ENCODE measurements at regions not wholly inside any gene's neighbourhood (a gene's known extent, or its start where the extent isn't known, plus 50 kb on each side); places are given as distances from the start of the nearest gene placed in this dataset.
A peak's percentile ranks its signal among the peaks of the same experiment; 100 is the strongest.

GRCh38 chr13:97111756-97112155 is 110.4 kb upstream of the MBNL2 start:
- no peak for DNase-seq (ENCODE audit: low read depth)

- DNase-seq (ENCODE audit: low read depth), result no peak
These were observed 109.5 kb upstream of the MBNL2 start for GRCh38 chr13:97112446-97113152.

- no peak for DNase-seq (ENCODE audit: low read depth)
These were observed 108.7 kb upstream of the MBNL2 start for GRCh38 chr13:97113231-97114001.

- DNase-seq (ENCODE audit: low read depth), result no peak
These were observed 107.5 kb upstream of the MBNL2 start for GRCh38 chr13:97114651-97115050.

DNA sequence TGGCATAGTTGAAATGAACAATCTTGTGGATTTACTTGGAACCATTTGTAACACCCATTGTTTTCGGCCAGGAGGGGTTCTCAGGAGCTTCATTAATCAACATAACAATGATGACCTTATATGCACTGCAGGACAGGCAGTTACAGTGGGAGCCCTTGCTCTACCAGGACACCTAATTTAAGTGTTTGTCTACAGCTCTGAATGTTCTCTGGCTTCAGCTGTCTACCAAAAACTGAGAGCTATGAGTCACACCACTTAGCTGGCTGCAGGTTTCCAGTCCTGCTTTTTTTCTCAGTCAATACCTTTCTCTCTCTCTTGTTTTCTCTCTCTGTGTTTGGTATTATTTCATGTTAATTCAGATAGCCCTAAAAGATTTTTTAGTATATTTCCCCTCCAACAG is 105.4 kb upstream of the MBNL2 start:
- peak; percentile 48 for DNase-seq (ENCODE audit: low read depth)

DNA sequence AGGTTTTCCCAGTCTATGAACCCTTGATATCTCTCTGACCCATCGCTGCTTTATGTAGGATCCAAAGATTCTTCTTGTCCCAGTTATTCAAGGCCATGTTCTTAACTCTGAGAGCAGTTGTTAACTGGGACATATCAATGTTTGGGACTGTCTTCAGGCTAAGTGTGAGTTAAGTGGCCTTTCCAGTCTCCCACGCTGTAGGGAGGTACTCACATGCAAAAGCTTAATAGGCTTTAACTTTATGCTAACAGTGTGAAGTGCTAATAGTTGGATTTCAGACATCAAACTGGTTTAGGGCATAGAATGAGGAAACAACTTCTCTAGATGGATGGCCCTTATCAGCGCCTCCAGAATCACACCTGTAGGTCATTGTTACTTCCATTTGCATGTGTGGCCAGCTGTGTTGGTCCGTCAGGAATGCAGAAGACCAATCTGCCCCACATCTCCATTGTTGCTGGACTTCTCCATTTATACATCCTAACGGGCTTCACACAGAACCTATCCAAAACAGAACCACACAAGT is 104.7 kb upstream of the MBNL2 start:
- no peak for DNase-seq (ENCODE audit: low read depth)

DNA sequence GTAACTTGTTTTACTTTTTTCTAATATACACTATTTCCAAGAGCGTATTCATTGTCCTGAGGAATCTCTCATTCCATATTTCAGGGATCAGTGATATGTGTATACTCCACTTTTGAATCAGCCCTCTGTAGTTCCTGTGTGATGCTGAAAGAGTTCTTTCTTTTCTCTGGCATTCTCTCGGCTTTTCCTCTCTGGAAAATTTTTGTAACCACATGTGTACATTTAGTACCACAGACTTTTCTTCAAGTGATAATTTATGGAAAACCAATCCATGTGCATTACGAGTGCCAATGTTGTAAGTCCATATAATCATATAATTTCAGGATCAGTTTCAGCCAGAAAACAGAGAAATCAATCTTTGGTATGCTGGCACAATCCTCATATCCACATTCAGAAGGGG is 102.2 kb upstream of the MBNL2 start:
- DNase-seq (ENCODE audit: low read depth), result no peak

- peak; percentile 33 for DNase-seq (ENCODE audit: low read depth)
These were observed 101.8 kb upstream of the MBNL2 start for GRCh38 chr13:97120346-97120745.

DNA sequence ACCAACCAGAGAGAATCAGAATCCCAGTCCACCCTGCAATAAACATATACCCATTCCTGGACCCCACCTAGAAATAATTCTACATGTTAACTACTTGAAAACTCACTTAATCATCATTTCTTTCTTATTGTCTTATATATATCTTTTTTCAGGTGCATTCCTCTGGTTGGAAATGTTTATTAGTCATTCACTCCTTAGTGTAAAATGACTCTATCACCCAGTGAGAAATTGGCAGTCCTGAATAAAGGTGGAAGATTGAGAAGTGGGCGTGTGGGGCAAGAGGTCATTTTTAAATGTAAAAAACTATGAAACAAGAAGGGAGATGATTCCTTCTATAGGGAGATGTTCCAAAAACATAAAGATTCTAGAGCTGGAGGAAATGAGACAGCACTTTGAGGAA is 101.2 kb upstream of the MBNL2 start:
- DNase-seq (ENCODE audit: low read depth), result no peak

DNA sequence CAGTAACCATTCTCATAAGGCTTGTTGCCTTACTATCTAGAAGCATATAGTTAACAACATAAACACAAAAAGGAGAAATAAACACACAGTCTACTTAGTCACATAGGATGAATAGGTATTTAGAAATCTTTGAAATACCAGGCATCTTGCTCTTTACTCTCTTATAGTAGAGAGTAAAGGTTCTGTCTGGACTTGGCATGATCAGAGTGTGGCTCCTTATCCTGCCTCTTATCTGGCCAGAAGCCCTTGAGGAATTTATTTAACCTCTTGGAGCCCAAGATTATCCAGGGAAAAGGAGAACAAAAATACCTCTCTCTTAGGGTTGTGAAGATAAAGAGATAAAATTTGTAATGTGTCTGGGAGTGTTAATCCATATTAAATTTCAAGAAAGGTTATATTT is 100.2 kb upstream of the MBNL2 start:
- DNase-seq (ENCODE audit: low read depth), result peak; percentile 45

GRCh38 chr13:97122381-97122996 is 99.6 kb upstream of the MBNL2 start:
- DNase-seq (ENCODE audit: low read depth), result peak; percentile 64

DNA sequence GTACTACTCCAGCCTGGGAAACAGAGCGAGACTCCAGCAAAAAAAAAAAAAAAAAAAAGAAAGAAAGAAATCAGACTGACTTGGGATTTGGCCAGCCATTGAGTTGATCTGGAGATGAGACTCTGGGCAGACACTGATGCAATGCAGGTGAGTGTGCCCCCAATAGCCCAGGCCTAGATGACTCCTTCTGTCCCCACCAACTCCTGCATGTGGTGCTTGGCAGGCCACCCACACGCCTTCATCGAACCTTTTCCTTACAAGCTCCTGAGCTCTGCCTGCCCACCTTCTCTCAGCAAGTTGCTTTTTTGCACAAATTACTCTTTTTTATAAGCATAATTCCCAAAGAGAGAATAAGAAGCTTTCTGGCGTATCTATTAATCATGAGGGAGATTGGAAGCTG is 97.9 kb upstream of the MBNL2 start:
- DNase-seq (ENCODE audit: low read depth), result no peak

DNA sequence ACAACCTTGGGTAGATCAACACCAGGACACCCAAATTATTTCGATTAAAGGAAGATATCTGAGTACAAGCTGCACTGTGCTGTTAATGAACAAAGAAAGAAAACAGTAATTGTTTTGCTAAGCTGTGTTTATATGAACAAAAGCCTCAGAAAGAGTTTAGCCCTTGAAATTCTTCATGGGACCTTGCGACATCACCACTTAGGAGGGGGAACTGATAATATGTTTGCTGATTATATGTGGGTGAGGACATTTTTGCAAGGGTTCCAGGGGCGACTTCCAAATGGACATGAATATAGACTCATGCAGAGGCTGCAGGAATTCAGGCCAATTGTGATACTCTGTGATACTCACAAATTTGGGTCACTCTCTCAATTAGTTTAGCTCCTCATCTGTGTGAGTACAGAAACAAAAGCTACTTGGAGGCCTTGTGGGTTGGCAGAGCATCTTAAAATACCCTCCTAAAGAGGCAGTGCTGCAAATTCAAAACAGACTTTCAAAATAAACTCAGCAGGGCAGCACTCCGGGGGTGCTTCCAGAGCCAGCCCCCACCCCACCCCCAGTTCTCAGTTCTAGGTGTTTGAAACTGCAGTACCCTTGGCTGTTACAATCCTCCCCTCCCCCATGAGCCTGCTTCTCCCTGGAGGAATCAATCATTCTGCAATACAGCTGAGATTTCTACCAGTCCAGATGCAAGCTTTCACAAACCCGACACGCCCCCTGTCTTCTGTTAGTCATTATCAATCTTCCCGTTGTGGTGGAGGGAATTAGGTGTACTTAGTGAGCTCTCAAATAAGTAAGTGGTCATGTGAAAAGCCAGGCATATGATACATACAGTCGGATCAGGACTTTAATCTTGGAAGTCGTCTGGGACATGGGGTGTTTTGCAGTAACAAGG is 97.0 kb upstream of the MBNL2 start:
- peak; percentile 76 for DNase-seq (ENCODE audit: low read depth)

DNA sequence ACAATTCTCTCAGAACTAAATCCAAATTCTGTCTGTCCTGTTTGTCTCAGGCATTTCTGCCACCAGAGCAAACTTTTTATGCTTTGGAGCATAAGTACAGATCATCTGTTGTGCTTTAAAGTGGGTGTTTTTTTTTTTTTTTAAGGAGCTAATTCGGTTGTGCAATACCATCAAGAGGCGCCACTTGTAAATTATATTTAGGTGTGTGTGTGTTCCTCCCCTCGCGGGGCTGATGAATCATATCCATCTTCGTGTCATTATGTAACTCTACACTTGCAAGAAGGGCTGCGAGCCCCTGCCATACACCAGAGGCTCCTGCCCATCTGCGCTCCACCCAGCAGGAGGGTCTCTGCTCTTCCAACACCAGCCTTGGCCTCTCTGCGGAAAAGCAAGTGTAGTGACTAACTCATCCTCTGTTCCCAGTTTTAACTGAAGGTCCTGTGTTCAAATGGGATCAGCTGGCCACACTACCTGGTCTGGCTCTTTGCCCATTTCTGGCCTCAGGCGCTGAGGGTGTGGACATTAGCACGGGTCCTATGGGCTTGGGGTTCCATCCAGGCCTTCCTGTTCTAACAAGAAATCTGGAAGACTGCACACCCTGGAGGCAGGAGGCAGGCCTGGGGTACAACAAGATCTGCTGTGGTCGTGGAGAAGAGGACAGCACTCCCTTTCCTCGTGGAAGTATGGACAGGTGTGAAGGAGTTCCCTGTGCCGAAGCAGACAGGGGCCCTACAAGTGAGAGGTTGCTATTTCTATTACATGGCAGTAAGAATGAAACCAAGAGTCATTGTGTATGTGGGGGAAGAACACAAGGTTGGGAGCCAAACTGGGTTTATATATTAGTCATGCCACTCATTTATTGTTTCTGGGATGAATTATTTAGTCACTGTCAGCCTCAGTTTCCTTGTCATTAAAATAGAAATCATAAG is 96.1 kb upstream of the MBNL2 start:
- DNase-seq (ENCODE audit: low read depth), result peak; percentile 55

DNA sequence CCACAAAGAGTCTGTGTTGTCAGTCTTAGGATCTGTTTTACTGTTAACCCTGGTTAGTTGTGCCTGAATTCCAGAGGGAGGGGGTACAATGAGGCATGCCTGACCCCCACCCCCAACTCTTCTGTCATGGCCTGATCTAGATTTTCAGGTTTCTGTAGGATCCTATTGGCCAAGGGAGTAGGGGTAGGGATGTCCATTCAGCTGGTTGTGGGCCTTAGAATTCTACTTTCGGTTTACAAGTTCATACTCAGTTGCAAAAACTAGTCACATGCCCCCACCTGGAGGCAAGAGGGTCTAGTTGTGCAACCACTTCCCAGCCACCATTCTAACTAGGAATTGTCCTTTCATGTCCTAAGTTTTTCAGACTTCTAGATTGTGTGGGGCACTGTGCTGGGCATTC is 94.3 kb upstream of the MBNL2 start:
- DNase-seq (ENCODE audit: low read depth), result no peak

DNA sequence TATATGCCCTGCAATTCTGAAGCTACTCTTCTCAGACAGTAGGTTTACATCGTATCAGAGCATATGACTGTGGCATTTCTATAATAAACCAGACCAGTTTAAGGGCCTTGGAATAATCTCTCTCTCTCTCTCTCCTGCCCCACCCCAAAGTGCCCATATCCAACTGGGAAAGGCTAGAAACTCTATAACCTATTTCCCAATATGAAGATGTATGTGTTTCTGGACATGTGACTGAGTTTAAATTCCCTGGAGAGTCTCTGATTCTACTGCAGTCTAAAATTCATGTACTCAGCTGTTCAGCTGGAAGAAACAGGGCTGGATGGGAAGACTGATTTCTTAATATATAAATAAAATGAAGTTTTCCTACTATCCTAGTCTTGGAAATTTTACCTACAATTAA is 91.9 kb upstream of the MBNL2 start:
- no peak for DNase-seq (ENCODE audit: low read depth)

- DNase-seq (ENCODE audit: low read depth), result no peak
These were observed 90.7 kb upstream of the MBNL2 start for GRCh38 chr13:97131447-97131846.

DNA sequence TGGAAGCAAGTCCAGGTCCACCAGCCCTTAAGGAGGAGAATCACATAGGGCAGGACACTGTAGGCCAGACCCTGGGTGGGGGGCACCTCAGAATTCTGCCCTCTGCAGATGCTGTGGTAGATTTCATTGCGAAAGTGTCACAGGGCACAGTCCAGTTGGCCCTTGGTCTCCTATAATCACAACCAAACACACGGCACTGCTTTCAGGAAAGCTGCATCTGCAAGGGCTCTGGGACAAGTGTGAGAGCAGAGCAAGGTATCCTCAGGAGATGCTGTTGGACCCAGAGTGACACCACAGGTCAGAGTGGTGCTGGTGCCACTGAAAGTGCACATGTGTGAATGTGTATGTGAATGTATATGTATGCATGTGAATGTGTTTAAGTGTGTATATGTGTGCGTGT is 88.6 kb upstream of the MBNL2 start:
- DNase-seq (ENCODE audit: low read depth), result no peak

GRCh38 chr13:97133955-97134354 is 88.2 kb upstream of the MBNL2 start:
- no peak for DNase-seq (ENCODE audit: low read depth)

GRCh38 chr13:97134364-97135095 is 87.6 kb upstream of the MBNL2 start:
- peak; percentile 27 for DNase-seq (ENCODE audit: low read depth)

All from RPMI7951 (cell line).